ENCODE measurements at regions not wholly inside any gene's neighbourhood (a gene's known extent, or its start where the extent isn't known, plus 50 kb on each side); places are given as distances from the start of the nearest gene placed in this dataset.

GRCh38 chr18:26618135-26618534 is 69.8 kb upstream of the KCTD1 start:
- no peak overlapping the region for H2AFZ ChIP-seq (ENCODE audit: low read depth, low read length)
- H3K9me3 ChIP-seq (ENCODE audit: low read length): no peaks in the 10 kb centered on the region
- H3K79me2 ChIP-seq (replicated peaks; ENCODE audit: insufficient read depth, low read length): no peaks in the 10 kb centered on the region
- no peaks in the 10 kb centered on the region for H3K9me2 ChIP-seq (ENCODE audit: insufficient read depth, low read length)
- H3K36me3 ChIP-seq (ENCODE audit: insufficient read depth, low read length): no peaks in the 10 kb centered on the region
- H3K27me3 ChIP-seq (ENCODE audit: insufficient read depth, low read depth, low read length): no peaks in the 10 kb centered on the region
- no peaks in the 10 kb centered on the region for H4K20me1 ChIP-seq (ENCODE audit: insufficient read depth)
- no peak overlapping the region for H3K4me3 ChIP-seq (ENCODE audit: low read length)
- H3K27ac ChIP-seq (ENCODE audit: low read length): no peak overlapping the region
- H3K4me2 ChIP-seq (ENCODE audit: low read length): no peak overlapping the region
- H3K9ac ChIP-seq (ENCODE audit: low read length): no peak overlapping the region
- H3F3A ChIP-seq (ENCODE audit: insufficient read depth, low read length, poor library complexity, severe bottlenecking): no peaks in the 10 kb centered on the region
- TF ChIP-seq REST (IDR thresholded peaks at IDR 0.05; ENCODE audit: borderline replicate concordance) (no peak), RAD21 (conservative IDR thresholded peaks at IDR 0.05) (no peak), CTCF (IDR thresholded peaks at IDR 0.05; ENCODE audit: poor library complexity, severe bottlenecking) (no peak), EZH2 (IDR thresholded peaks at IDR 0.05; ENCODE audit: borderline replicate concordance, insufficient read depth, low read length, poor library complexity, severe bottlenecking) (no peak), MXI1 (conservative IDR thresholded peaks at IDR 0.05; ENCODE audit: poor library complexity, severe bottlenecking) (no peak), SMC3 (conservative IDR thresholded peaks at IDR 0.05; ENCODE audit: poor library complexity) (no peak), POLR2AphosphoS5 (IDR thresholded peaks at IDR 0.05) (no peak), TAF1 (IDR thresholded peaks at IDR 0.05; ENCODE audit: low read depth) (no peak), EP300 (conservative IDR thresholded peaks at IDR 0.05; ENCODE audit: poor library complexity, severe bottlenecking) (no peak)

- Histone ChIP-seq H3K4me2 (ENCODE audit: low read length) (no peak overlapping the region), H3K36me3 (ENCODE audit: insufficient read depth, low read length) (no peaks in the 10 kb centered on the region), H3K9me2 (ENCODE audit: insufficient read depth, low read length) (no peaks in the 10 kb centered on the region), H3K9ac (ENCODE audit: low read length) (no peak overlapping the region), H3K4me3 (ENCODE audit: low read length) (no peak overlapping the region), H3F3A (ENCODE audit: insufficient read depth, low read length, poor library complexity, severe bottlenecking) (no peaks in the 10 kb centered on the region), H3K27ac (ENCODE audit: low read length) (no peak overlapping the region), H3K9me3 (ENCODE audit: low read length) (no peaks in the 10 kb centered on the region), H3K27me3 (ENCODE audit: insufficient read depth, low read depth, low read length) (no peaks in the 10 kb centered on the region), H4K20me1 (ENCODE audit: insufficient read depth) (no peaks in the 10 kb centered on the region), H3K79me2 (replicated peaks; ENCODE audit: insufficient read depth, low read length) (no peaks in the 10 kb centered on the region), H2AFZ (ENCODE audit: low read depth, low read length) (no peak overlapping the region)
- peak; percentile 8 for TF ChIP-seq POLR2AphosphoS5 (IDR thresholded peaks at IDR 0.05)
- no peak for TF ChIP-seq TAF1 (IDR thresholded peaks at IDR 0.05; ENCODE audit: low read depth)
These were observed 68.8 kb upstream of the KCTD1 start for GRCh38 chr18:26617151-26617554.

GRCh38 chr18:26614374-26614773 is 66.0 kb upstream of the KCTD1 start:
- H3K9ac ChIP-seq (ENCODE audit: low read length): no peak overlapping the region
- H3F3A ChIP-seq (ENCODE audit: insufficient read depth, low read length, poor library complexity, severe bottlenecking): no peaks in the 10 kb centered on the region
- H3K27ac ChIP-seq (ENCODE audit: low read length): no peak overlapping the region
- H4K20me1 ChIP-seq (ENCODE audit: insufficient read depth): no peaks in the 10 kb centered on the region
- no peaks in the 10 kb centered on the region for H3K79me2 ChIP-seq (replicated peaks; ENCODE audit: insufficient read depth, low read length)
- H3K4me3 ChIP-seq (ENCODE audit: low read length): no peak overlapping the region
- no peaks in the 10 kb centered on the region for H3K36me3 ChIP-seq (ENCODE audit: insufficient read depth, low read length)
- TF ChIP-seq CTCF (IDR thresholded peaks at IDR 0.05; ENCODE audit: poor library complexity, severe bottlenecking) (no peak), EP300 (conservative IDR thresholded peaks at IDR 0.05; ENCODE audit: poor library complexity, severe bottlenecking) (no peak), EZH2 (IDR thresholded peaks at IDR 0.05; ENCODE audit: borderline replicate concordance, insufficient read depth, low read length, poor library complexity, severe bottlenecking) (no peak), SMC3 (conservative IDR thresholded peaks at IDR 0.05; ENCODE audit: poor library complexity) (no peak), TAF1 (IDR thresholded peaks at IDR 0.05; ENCODE audit: low read depth) (no peak)
- no peaks in the 10 kb centered on the region for H3K9me2 ChIP-seq (ENCODE audit: insufficient read depth, low read length)
- H3K9me3 ChIP-seq (ENCODE audit: low read length): no peaks in the 10 kb centered on the region
- H3K27me3 ChIP-seq (ENCODE audit: insufficient read depth, low read depth, low read length): no peaks in the 10 kb centered on the region
- H2AFZ ChIP-seq (ENCODE audit: low read depth, low read length): no peak overlapping the region
- no peak overlapping the region for H3K4me2 ChIP-seq (ENCODE audit: low read length)

Measured in neural cell (in vitro differentiated cells).